GM23338 (cell line): ENCODE measurements at regions not wholly inside any gene's neighbourhood (a gene's known extent, or its start where the extent isn't known, plus 50 kb on each side); places are given as distances from the start of the nearest gene placed in this dataset.
A peak's percentile ranks its signal among the peaks of the same experiment; 100 is the strongest.

Experiments used
- ATAC-seq: fragments of 200-7000 bp; cut with Tn5 transposase; 3 replicates; pipeline ENCODE4 v1.9.1; 2020
- DNase-seq: peaks from one replicate; pipeline ENCODE4 v3.0.0-alpha.2; 2015; ENCODE audit warnings: low spot score
- H2AFZ ChIP-seq: fragments of 200-600 bp; sonication (generic); 2 replicates; pipeline ENCODE4 v1.8.0; 2016; ENCODE audit warnings: antibody characterized with exemption, mild to moderate bottlenecking, moderate library complexity
- H3F3A ChIP-seq: fragments of 200-600 bp; sonication (generic); replicated peaks from 2 replicates; pipeline ENCODE4 v1.8.0; 2017; ENCODE audit warnings: antibody characterized with exemption, mixed run types, low read depth
- H3K27ac ChIP-seq: fragments of 200-600 bp; sonication (generic); 2 replicates; pipeline ENCODE4 v1.6.1; 2016; ENCODE audit warnings: low read depth
- H3K27me3 ChIP-seq: fragments of 200-600 bp; sonication (generic); 2 replicates; pipeline ENCODE4 v1.8.0; 2016; ENCODE audit warnings: mild to moderate bottlenecking, mixed run types, moderate library complexity; ENCODE audit not compliant: insufficient read depth
- H3K36me3 ChIP-seq: fragments of 200-600 bp; sonication (generic); 2 replicates; pipeline ENCODE4 v1.8.0; 2016; ENCODE audit warnings: mild to moderate bottlenecking; ENCODE audit not compliant: insufficient read depth
- H3K4me1 ChIP-seq: fragments of 200-600 bp; sonication (generic); 2 replicates; pipeline ENCODE4 v1.8.0; 2016; ENCODE audit warnings: mild to moderate bottlenecking, moderate library complexity; ENCODE audit not compliant: insufficient read depth
- H3K4me2 ChIP-seq: fragments of 200-600 bp; sonication (generic); 2 replicates; pipeline ENCODE4 v1.7.1; 2017; ENCODE audit warnings: mixed run types
- H3K4me3 ChIP-seq: fragments of 200-600 bp; sonication (generic); 2 replicates; pipeline ENCODE4 v1.6.1; 2016; ENCODE audit warnings: mixed run types
- H3K79me2 ChIP-seq: fragments of 200-600 bp; sonication (generic); replicated peaks from 2 replicates; pipeline ENCODE4 v1.8.0; 2017; ENCODE audit warnings: mild to moderate bottlenecking; ENCODE audit not compliant: insufficient read depth
- H3K9me2 ChIP-seq: fragments of 200-600 bp; sonication (generic); 2 replicates; pipeline ENCODE4 v1.8.0; 2017; ENCODE audit not compliant: insufficient read depth
- H4K20me1 ChIP-seq: fragments of 200-600 bp; sonication (generic); replicated peaks from 2 replicates; pipeline ENCODE4 v1.8.0; 2017; ENCODE audit warnings: mild to moderate bottlenecking; ENCODE audit not compliant: insufficient read depth
- H3K27ac Mint-ChIP-seq: 2 replicates; pipeline ENCODE4 v1.8.0; 2020; ENCODE audit warnings: inconsistent platforms, mild to moderate bottlenecking, moderate library complexity, mixed read lengths
- H3K27me3 Mint-ChIP-seq: 3 replicates; pipeline ENCODE4 v1.8.0; 2022; ENCODE audit warnings: low read depth, mild to moderate bottlenecking, moderate library complexity, mixed read lengths, inconsistent platforms; ENCODE audit not compliant: insufficient read depth, poor library complexity
- H3K36me3 Mint-ChIP-seq: 3 replicates; pipeline ENCODE4 v1.8.0; 2021; ENCODE audit warnings: low read depth, mild to moderate bottlenecking, inconsistent platforms, moderate library complexity, mixed read lengths
- H3K4me1 Mint-ChIP-seq: 3 replicates; pipeline ENCODE4 v1.8.0; 2020; ENCODE audit warnings: mild to moderate bottlenecking, inconsistent platforms, mixed read lengths
- H3K4me3 Mint-ChIP-seq: 3 replicates; pipeline ENCODE4 v1.8.0; 2021; ENCODE audit warnings: moderate library complexity, mild to moderate bottlenecking, inconsistent platforms, mixed read lengths
- H3K9me3 Mint-ChIP-seq: 3 replicates; pipeline ENCODE4 v1.8.0; 2020; ENCODE audit warnings: moderate library complexity, mild to moderate bottlenecking, inconsistent platforms, mixed read lengths
- CTCF ChIP-seq, 2 experiments: fragments of 200-600 bp in 1 of 2; sonication (generic) in 1 of 2; conservative IDR thresholded peaks; 2 replicates each; pipeline versions ENCODE4 v1.5.1 to v1.6.1; 2016 to 2017; ENCODE audit warnings: antibody characterized with exemption in 2 of 2, low read depth in 2 of 2, mild to moderate bottlenecking in 2 of 2, moderate library complexity in 1 of 2
- EZH2 ChIP-seq: fragments of 200-600 bp; sonication (generic); IDR thresholded peaks from one replicate; pipeline ENCODE4 v1.8.0; 2017; ENCODE audit warnings: antibody characterized with exemption, mild to moderate bottlenecking, low read depth; ENCODE audit not compliant: unreplicated experiment
- EZH2phosphoT487 ChIP-seq: fragments of 200-600 bp; sonication (generic); IDR thresholded peaks from one replicate; pipeline ENCODE4 v1.8.1; 2018; ENCODE audit warnings: antibody characterized with exemption; ENCODE audit not compliant: unreplicated experiment
- JUNB ChIP-seq: IDR thresholded peaks from one replicate; pipeline ENCODE4 v1.6.1; 2016; ENCODE audit warnings: antibody characterized with exemption; ENCODE audit not compliant: unreplicated experiment
- NANOG ChIP-seq: IDR thresholded peaks from 2 replicates; pipeline ENCODE4 v1.6.1; 2016; ENCODE audit warnings: antibody characterized with exemption, borderline replicate concordance
- STAT1 ChIP-seq: IDR thresholded peaks from one replicate; pipeline ENCODE4 v1.6.1; 2016; ENCODE audit warnings: antibody characterized with exemption; ENCODE audit not compliant: unreplicated experiment

- Mint-ChIP-seq H3K9me3 (no peaks in the 10 kb centered on the region), H3K4me3 (no peak overlapping the region), H3K27me3 (no peaks in the 10 kb centered on the region), H3K4me1 (peaks cover 9% of the 10 kb centered on the region), H3K36me3 (no peaks in the 10 kb centered on the region), H3K27ac (no peak overlapping the region)
- Histone ChIP-seq H4K20me1 (no peaks in the 10 kb centered on the region), H3K4me1 (peaks cover 6% of the 10 kb centered on the region; the same call in 1 of the 2 replicates), H3K79me2 (no peaks in the 10 kb centered on the region), H3K27ac (no peak overlapping the region), H3K4me3 (no peak overlapping the region), H3K27me3 (no peaks in the 10 kb centered on the region), H3K9me2 (no peaks in the 10 kb centered on the region), H3K4me2 (no peak overlapping the region), H2AFZ (no peak overlapping the region), H3K36me3 (no peaks in the 10 kb centered on the region), H3F3A (no peaks in the 10 kb centered on the region)
- TF ChIP-seq JUNB = no peak
- no peak for ATAC-seq
- no peak for DNase-seq
Measured at GRCh38 chr6:91804981-91805380, 1218.1 kb upstream of the MAP3K7 start.

GRCh38 chr6:91802431-91802830, 1215.6 kb upstream of the MAP3K7 start:
- Histone ChIP-seq H3K27me3 (no peaks in the 10 kb centered on the region), H3F3A (no peaks in the 10 kb centered on the region), H2AFZ (no peak overlapping the region), H3K79me2 (no peaks in the 10 kb centered on the region), H3K27ac (no peak overlapping the region), H3K36me3 (no peaks in the 10 kb centered on the region), H3K4me2 (no peak overlapping the region), H3K4me1 (no peaks in the 10 kb centered on the region), H3K4me3 (no peak overlapping the region), H3K9me2 (no peaks in the 10 kb centered on the region), H4K20me1 (no peaks in the 10 kb centered on the region)
- Mint-ChIP-seq H3K27me3 (no peaks in the 10 kb centered on the region), H3K4me1 (peaks cover 3% of the 10 kb centered on the region; the same call in 2 of the 3 replicates), H3K4me3 (no peak overlapping the region), H3K9me3 (no peaks in the 10 kb centered on the region), H3K36me3 (no peaks in the 10 kb centered on the region), H3K27ac (no peak overlapping the region)
- TF ChIP-seq EZH2 = no peak
- TF ChIP-seq EZH2phosphoT487 = no peak
- no peak for TF ChIP-seq CTCF (conservative IDR thresholded peaks at IDR 0.05; ENCODE audit: low read depth in 2 of 2)
- TF ChIP-seq STAT1 = no peak
- DNase-seq (no peak), ATAC-seq (no peak)

GRCh38 chr6:91796603-91797002, 1209.7 kb upstream of the MAP3K7 start:
- no peak overlapping the region for H3K27ac ChIP-seq
- Mint-ChIP-seq H3K9me3 (no peaks in the 10 kb centered on the region), H3K4me3 (no peak overlapping the region), H3K36me3 (no peaks in the 10 kb centered on the region), H3K27me3 (no peaks in the 10 kb centered on the region), H3K27ac (no peak overlapping the region), H3K4me1 (peaks cover 11% of the 10 kb centered on the region; the same call in 2 of the 3 replicates)
- DNase-seq (no peak), ATAC-seq (no peak)
- no peaks in the 10 kb centered on the region for H4K20me1 ChIP-seq
- H3K27me3 ChIP-seq = no peaks in the 10 kb centered on the region
- H3K9me2 ChIP-seq = no peaks in the 10 kb centered on the region
- no peak overlapping the region for H3K4me3 ChIP-seq
- no peaks in the 10 kb centered on the region for H3K36me3 ChIP-seq
- no peaks in the 10 kb centered on the region for H3F3A ChIP-seq
- no peak overlapping the region for H2AFZ ChIP-seq
- no peak overlapping the region; the same call in 1 of the 2 replicates for H3K4me2 ChIP-seq
- no peak for TF ChIP-seq STAT1
- no peak for TF ChIP-seq EZH2phosphoT487
- peak; percentile 64; the same call in 1 of the 2 replicates for TF ChIP-seq NANOG
- no peak for TF ChIP-seq CTCF (conservative IDR thresholded peaks at IDR 0.05; ENCODE audit: low read depth in 2 of 2)
- H3K79me2 ChIP-seq = no peaks in the 10 kb centered on the region
- peaks cover 9% of the 10 kb centered on the region for H3K4me1 ChIP-seq
